ENCODE measurements at regions not wholly inside any gene's neighbourhood (a gene's known extent, or its start where the extent isn't known, plus 50 kb on each side); places are given as distances from the start of the nearest gene placed in this dataset.

GRCh38 chr6:138681627-138682026, 91.9 kb upstream of the CCDC28A start:
- Histone ChIP-seq H4K20me1 (ENCODE audit: insufficient read depth, low read length) (no peaks in the 10 kb centered on the region), H3K79me2 (ENCODE audit: insufficient read depth, low read length) (no peaks in the 10 kb centered on the region), H3K9ac (ENCODE audit: insufficient read depth, low read depth, low read length) (no peak overlapping the region), H3K9me3 (ENCODE audit: low read length) (no peaks in the 10 kb centered on the region), H3K4me2 (ENCODE audit: low read depth, low read length) (no peak overlapping the region), H3K27ac (ENCODE audit: extremely low read length, insufficient read depth, low read length) (no peak overlapping the region), H2AFZ (ENCODE audit: low read length) (no peak overlapping the region), H3K36me3 (replicated peaks in 1 of 2; ENCODE audit: control insufficient read depth in 1 of 2, insufficient read depth in 2 of 2, low read length in 2 of 2) (no peaks in the 10 kb centered on the region), H3K4me3 (replicated peaks in 1 of 3; ENCODE audit: insufficient read depth in 1 of 3, low read depth in 2 of 3, low read length in 3 of 3) (no peak overlapping the region), H3K27me3 (ENCODE audit: control insufficient read depth in 1 of 2, insufficient read depth in 2 of 2, low read length in 2 of 2) (no peaks in the 10 kb centered on the region), H3K4me1 (ENCODE audit: insufficient read depth, low read length) (no peaks in the 10 kb centered on the region)
- FAIRE-seq (no peak), ATAC-seq (no peak), DNase-seq (ENCODE audit: low spot score) (no peak)
- intact Hi-C loops (cut with micrococcal nuclease; ENCODE audit: unreplicated experiment): no loop called here
- 96% methylated on average over 4 of the region's 4 CpGs for WGBS (ENCODE audit: low lambda C conversion rate)
- BruUV-seq (replicated peaks): no TSS peak
- ChIA-PET CTCF (ENCODE audit: low intra/inter-chr PET ratio, low total read pairs) (no interaction called here), POLR2A (no interaction called here)
- in situ Hi-C loops (cut with HindIII; ENCODE audit: extremely low pct_ligation_motif_present, low pct_unique_long_range_greater_than_20kb): loop anchor here (25.0 kb wide), 1 partner anchor 681 kb away; the partner anchor contains the start of gene CITED2
- TF ChIP-seq, protein P1, sequence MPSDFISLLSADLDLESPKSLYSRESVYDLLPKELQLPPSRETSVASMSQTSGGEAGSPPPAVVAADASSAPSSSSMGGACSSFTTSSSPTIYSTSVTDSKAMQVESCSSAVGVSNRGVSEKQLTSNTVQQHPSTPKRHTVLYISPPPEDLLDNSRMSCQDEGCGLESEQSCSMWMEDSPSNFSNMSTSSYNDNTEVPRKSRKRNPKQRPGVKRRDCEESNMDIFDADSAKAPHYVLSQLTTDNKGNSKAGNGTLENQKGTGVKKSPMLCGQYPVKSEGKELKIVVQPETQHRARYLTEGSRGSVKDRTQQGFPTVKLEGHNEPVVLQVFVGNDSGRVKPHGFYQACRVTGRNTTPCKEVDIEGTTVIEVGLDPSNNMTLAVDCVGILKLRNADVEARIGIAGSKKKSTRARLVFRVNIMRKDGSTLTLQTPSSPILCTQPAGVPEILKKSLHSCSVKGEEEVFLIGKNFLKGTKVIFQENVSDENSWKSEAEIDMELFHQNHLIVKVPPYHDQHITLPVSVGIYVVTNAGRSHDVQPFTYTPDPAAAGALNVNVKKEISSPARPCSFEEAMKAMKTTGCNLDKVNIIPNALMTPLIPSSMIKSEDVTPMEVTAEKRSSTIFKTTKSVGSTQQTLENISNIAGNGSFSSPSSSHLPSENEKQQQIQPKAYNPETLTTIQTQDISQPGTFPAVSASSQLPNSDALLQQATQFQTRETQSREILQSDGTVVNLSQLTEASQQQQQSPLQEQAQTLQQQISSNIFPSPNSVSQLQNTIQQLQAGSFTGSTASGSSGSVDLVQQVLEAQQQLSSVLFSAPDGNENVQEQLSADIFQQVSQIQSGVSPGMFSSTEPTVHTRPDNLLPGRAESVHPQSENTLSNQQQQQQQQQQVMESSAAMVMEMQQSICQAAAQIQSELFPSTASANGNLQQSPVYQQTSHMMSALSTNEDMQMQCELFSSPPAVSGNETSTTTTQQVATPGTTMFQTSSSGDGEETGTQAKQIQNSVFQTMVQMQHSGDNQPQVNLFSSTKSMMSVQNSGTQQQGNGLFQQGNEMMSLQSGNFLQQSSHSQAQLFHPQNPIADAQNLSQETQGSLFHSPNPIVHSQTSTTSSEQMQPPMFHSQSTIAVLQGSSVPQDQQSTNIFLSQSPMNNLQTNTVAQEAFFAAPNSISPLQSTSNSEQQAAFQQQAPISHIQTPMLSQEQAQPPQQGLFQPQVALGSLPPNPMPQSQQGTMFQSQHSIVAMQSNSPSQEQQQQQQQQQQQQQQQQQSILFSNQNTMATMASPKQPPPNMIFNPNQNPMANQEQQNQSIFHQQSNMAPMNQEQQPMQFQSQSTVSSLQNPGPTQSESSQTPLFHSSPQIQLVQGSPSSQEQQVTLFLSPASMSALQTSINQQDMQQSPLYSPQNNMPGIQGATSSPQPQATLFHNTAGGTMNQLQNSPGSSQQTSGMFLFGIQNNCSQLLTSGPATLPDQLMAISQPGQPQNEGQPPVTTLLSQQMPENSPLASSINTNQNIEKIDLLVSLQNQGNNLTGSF (CRISPR knock-in tag; IDR thresholded peaks at IDR 0.05): no peak
- TF ChIP-seq HNF1A (IDR thresholded peaks at IDR 0.05; ENCODE audit: low read depth): no peak
- TF ChIP-seq HNF1A (CRISPR knock-in tag; IDR thresholded peaks at IDR 0.05; ENCODE audit: borderline replicate concordance): no peak
- no peak for TF ChIP-seq NFE2L1 (CRISPR knock-in tag; IDR thresholded peaks at IDR 0.05; ENCODE audit: borderline replicate concordance)
- TF ChIP-seq ZNF704 (CRISPR knock-in tag; IDR thresholded peaks at IDR 0.05; ENCODE audit: borderline replicate concordance): no peak
- TF ChIP-seq, protein P2, sequence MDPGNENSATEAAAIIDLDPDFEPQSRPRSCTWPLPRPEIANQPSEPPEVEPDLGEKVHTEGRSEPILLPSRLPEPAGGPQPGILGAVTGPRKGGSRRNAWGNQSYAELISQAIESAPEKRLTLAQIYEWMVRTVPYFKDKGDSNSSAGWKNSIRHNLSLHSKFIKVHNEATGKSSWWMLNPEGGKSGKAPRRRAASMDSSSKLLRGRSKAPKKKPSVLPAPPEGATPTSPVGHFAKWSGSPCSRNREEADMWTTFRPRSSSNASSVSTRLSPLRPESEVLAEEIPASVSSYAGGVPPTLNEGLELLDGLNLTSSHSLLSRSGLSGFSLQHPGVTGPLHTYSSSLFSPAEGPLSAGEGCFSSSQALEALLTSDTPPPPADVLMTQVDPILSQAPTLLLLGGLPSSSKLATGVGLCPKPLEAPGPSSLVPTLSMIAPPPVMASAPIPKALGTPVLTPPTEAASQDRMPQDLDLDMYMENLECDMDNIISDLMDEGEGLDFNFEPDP (CRISPR knock-in tag; conservative IDR thresholded peaks at IDR 0.05): no peak
- no peak for TF ChIP-seq NFKB2 (CRISPR knock-in tag; IDR thresholded peaks at IDR 0.05; ENCODE audit: borderline replicate concordance)
- no peak for TF ChIP-seq REPIN1 (CRISPR knock-in tag; IDR thresholded peaks at IDR 0.05; ENCODE audit: borderline replicate concordance, low read depth)
- no peak for TF ChIP-seq IKZF4 (CRISPR knock-in tag; IDR thresholded peaks at IDR 0.05; ENCODE audit: borderline replicate concordance, low read depth, not compliant biosample characterization)
- no peak for TF ChIP-seq ZNF232 (CRISPR knock-in tag; IDR thresholded peaks at IDR 0.05; ENCODE audit: borderline replicate concordance)
